H1 (cell line): ENCODE measurements at regions not wholly inside any gene's neighbourhood (a gene's known extent, or its start where the extent isn't known, plus 50 kb on each side); places are given as distances from the start of the nearest gene placed in this dataset.

Experiments used
- CTCF ChIA-PET: fragments of 300-600 bp; sonication (Branson Sonifier 250); formaldehyde crosslinking; loops from one replicate; lab custom pipeline; 2021; ENCODE audit not compliant: partially characterized antibody; lab: Charles Lee
- POLR2A ChIA-PET: fragments of 300-600 bp; sonication (Branson Sonifier 250); formaldehyde crosslinking; loops from one replicate; lab custom pipeline; 2021; ENCODE audit warnings: inconsistent platforms; ENCODE audit not compliant: partially characterized antibody; lab: Charles Lee
- DNase-seq, 2 experiments: peaks; one replicate each; pipeline versions ENCODE4 v3.0.0 to v3.0.0-alpha.2; 2010 to 2022; ENCODE audit warnings: low spot score in 2 of 2, low read depth in 1 of 2, mixed read lengths in 1 of 2
- FAIRE-seq: peaks from 2 replicates; lab custom pipeline; 2011; peaks lifted over from hg19 to GRCh38; lab: Jason Lieb, UNC
- H2AFZ ChIP-seq: 2 replicates; pipeline ENCODE4 v1.8.1; 2012; ENCODE audit warnings: low read length, inconsistent platforms
- H2AK5ac ChIP-seq: 2 replicates; pipeline ENCODE4 v1.6.1; 2013; ENCODE audit warnings: low read depth, low read length
- H2BK120ac ChIP-seq: replicated peaks from 2 replicates; pipeline ENCODE3; 2013; ENCODE audit warnings: low read depth, low read length, inconsistent platforms
- H2BK12ac ChIP-seq: 2 replicates; pipeline ENCODE4 v1.6.1; 2013; ENCODE audit warnings: low read depth, low read length
- H2BK15ac ChIP-seq: 2 replicates; pipeline ENCODE4 v1.6.1; 2013; ENCODE audit warnings: low read length
- H2BK20ac ChIP-seq: 2 replicates; pipeline ENCODE4 v1.6.1; 2013; ENCODE audit warnings: low read length
- H2BK5ac ChIP-seq: 2 replicates; pipeline ENCODE4 v1.6.1; 2013; ENCODE audit warnings: low read depth, low read length
- H3K14ac ChIP-seq: 2 replicates; pipeline ENCODE4 v1.6.1; 2013; ENCODE audit warnings: inconsistent platforms; ENCODE audit not compliant: insufficient read length
- H3K18ac ChIP-seq: 2 replicates; pipeline ENCODE4 v1.6.1; 2013; ENCODE audit warnings: low read length; ENCODE audit errors: extremely low read depth
- H3K23ac ChIP-seq: 2 replicates; pipeline ENCODE4 v1.6.1; 2013; ENCODE audit warnings: inconsistent platforms; ENCODE audit not compliant: insufficient read length
- H3K23me2 ChIP-seq: 2 replicates; pipeline ENCODE4 v1.6.1; 2013; ENCODE audit warnings: low read depth, low read length
- H3K27ac ChIP-seq: 2 replicates; pipeline ENCODE4 v1.6.1; 2011; ENCODE audit warnings: low read depth, low read length, inconsistent platforms
- H3K27me3 ChIP-seq, 4 experiments: replicated peaks in 1 of 4; 1 replicate in 1 of 4; 2 replicates in 3 of 4; pipeline versions ENCODE4 v1.6.1 to v1.8.1; 2011 to 2013; ENCODE audit warnings: low read length in 3 of 4, mild to moderate bottlenecking in 3 of 4, inconsistent platforms in 2 of 4, mixed read lengths in 2 of 4, moderate library complexity in 1 of 4; ENCODE audit not compliant: control insufficient read depth in 3 of 4, insufficient read depth in 3 of 4; ENCODE audit errors: extremely low read depth in 1 of 4
- H3K36me3 ChIP-seq, 4 experiments: 2 replicates each; pipeline versions ENCODE4 v1.6.1 to v1.8.1; 2011 to 2013; ENCODE audit warnings: mild to moderate bottlenecking in 4 of 4, low read length in 3 of 4, moderate library complexity in 2 of 4, control low read depth in 1 of 4, inconsistent platforms in 1 of 4; ENCODE audit not compliant: insufficient read depth in 4 of 4, control insufficient read depth in 2 of 4
- H3K4ac ChIP-seq: replicated peaks from 2 replicates; pipeline ENCODE3; 2013; ENCODE audit warnings: low read length, low read depth, mixed read lengths, inconsistent platforms; ENCODE audit not compliant: insufficient read length
- H3K4me1 ChIP-seq, 4 experiments: replicated peaks in 1 of 4; 1 replicate in 1 of 4; 2 replicates in 3 of 4; pipeline versions ENCODE4 v1.6.1 to v1.8.1; 2011 to 2013; ENCODE audit warnings: low read length in 3 of 4, inconsistent platforms in 2 of 4, mixed read lengths in 1 of 4; ENCODE audit not compliant: insufficient read depth in 4 of 4, control insufficient read depth in 3 of 4
- H3K4me2 ChIP-seq, 2 experiments: 2 replicates each; pipeline versions ENCODE4 v1.6.1 to v1.8.1; 2011 to 2013; ENCODE audit warnings: low read depth in 2 of 2, low read length in 2 of 2, control low read depth in 1 of 2, inconsistent platforms in 1 of 2, mild to moderate bottlenecking in 1 of 2; ENCODE audit not compliant: insufficient read depth in 1 of 2
- H3K4me3 ChIP-seq, 4 experiments: fragments of 200-600, 300-600 bp in 1 of 4; sonication (generic), shearing (Covaris generic), sonication (Bioruptor Twin) in 1 of 4; 2 replicates each; pipeline versions ENCODE4 v1.5.1 to v1.8.1; 2011 to 2016; ENCODE audit warnings: low read length in 4 of 4, low read depth in 3 of 4, control low read depth in 2 of 4, inconsistent platforms in 2 of 4, mild to moderate bottlenecking in 2 of 4, mixed read lengths in 1 of 4, moderate library complexity in 1 of 4; ENCODE audit not compliant: insufficient read depth in 2 of 4; ENCODE audit errors: extremely low read depth in 1 of 4
- H3K56ac ChIP-seq: replicated peaks from 2 replicates; pipeline ENCODE3; 2013; ENCODE audit warnings: low read depth, mild to moderate bottlenecking, mixed read lengths, low read length, inconsistent platforms; ENCODE audit not compliant: insufficient read length
- H3K79me1 ChIP-seq: 2 replicates; pipeline ENCODE4 v1.6.1; 2013; ENCODE audit warnings: low read depth, low read length, control low read depth
- H3K79me2 ChIP-seq, 2 experiments: 2 replicates each; pipeline versions ENCODE4 v1.6.1 to v1.8.1; 2012 to 2013; ENCODE audit warnings: low read length in 2 of 2, mild to moderate bottlenecking in 2 of 2, inconsistent platforms in 1 of 2; ENCODE audit not compliant: insufficient read depth in 2 of 2, control insufficient read depth in 1 of 2
- H3K9ac ChIP-seq, 4 experiments: replicated peaks in 1 of 4; 1 replicate in 1 of 4; 2 replicates in 3 of 4; pipeline versions ENCODE4 v1.6.1 to v1.8.1; 2011 to 2013; ENCODE audit warnings: low read depth in 3 of 4, low read length in 3 of 4, control low read depth in 2 of 4, mild to moderate bottlenecking in 2 of 4, moderate library complexity in 2 of 4, inconsistent platforms in 1 of 4; ENCODE audit errors: extremely low read depth in 1 of 4
- H3K9me3 ChIP-seq, 2 experiments: 2 replicates each; pipeline versions ENCODE4 v1.6.1 to v1.8.1; 2012 to 2013; ENCODE audit warnings: mild to moderate bottlenecking in 2 of 2, moderate library complexity in 2 of 2, control low read depth in 1 of 2, inconsistent platforms in 1 of 2, low read depth in 1 of 2, low read length in 1 of 2, mixed read lengths in 1 of 2; ENCODE audit not compliant: insufficient read depth in 2 of 2
- H4K20me1 ChIP-seq, 2 experiments: replicated peaks in 1 of 2; 2 replicates each; pipeline versions ENCODE3 to v1.8.1; 2011 to 2013; ENCODE audit warnings: inconsistent platforms in 2 of 2, low read length in 2 of 2, mild to moderate bottlenecking in 1 of 2; ENCODE audit not compliant: insufficient read depth in 2 of 2, control insufficient read depth in 1 of 2
- H4K5ac ChIP-seq: 2 replicates; pipeline ENCODE4 v1.6.1; 2013; ENCODE audit warnings: low read length, low read depth, mixed read lengths, inconsistent platforms; ENCODE audit not compliant: insufficient read length
- H4K8ac ChIP-seq: 2 replicates; pipeline ENCODE4 v1.8.0; 2013; ENCODE audit warnings: mild to moderate bottlenecking, moderate library complexity, low read length, inconsistent platforms; ENCODE audit not compliant: insufficient read depth; ENCODE audit errors: extremely low read depth
- H4K91ac ChIP-seq: replicated peaks from 2 replicates; pipeline ENCODE3; 2013; ENCODE audit warnings: low read length, mixed read lengths, inconsistent platforms; ENCODE audit not compliant: insufficient read length
- CHD1 ChIP-seq: IDR thresholded peaks from 2 replicates; pipeline ENCODE4 v1.6.1; 2012; ENCODE audit warnings: low read depth, low read length, improper control_type of control experiment
- CTBP2 ChIP-seq: IDR thresholded peaks from 2 replicates; pipeline ENCODE4 v1.7.0; 2011; ENCODE audit warnings: borderline replicate concordance, mild to moderate bottlenecking, moderate library complexity, mixed read lengths, low read length; ENCODE audit not compliant: insufficient read depth, insufficient read length
- EGR1 ChIP-seq: IDR thresholded peaks from 2 replicates; pipeline ENCODE4 v1.6.1; 2011; ENCODE audit warnings: low read depth, low read length, borderline replicate concordance
- HDAC2 ChIP-seq, 2 experiments: fragments of 300-600 bp in 1 of 2; sonication (generic) in 1 of 2; IDR thresholded peaks; 2 replicates each; pipeline ENCODE4 v1.6.1; 2011 to 2012; ENCODE audit warnings: low read depth in 2 of 2, low read length in 2 of 2, mild to moderate bottlenecking in 2 of 2, moderate library complexity in 2 of 2, borderline replicate concordance in 1 of 2, inconsistent platforms in 1 of 2
- POU5F1 ChIP-seq: IDR thresholded peaks from 2 replicates; pipeline ENCODE4 v1.6.1; 2011; ENCODE audit warnings: low read depth, mild to moderate bottlenecking, low read length, moderate library complexity
- RBBP5 ChIP-seq: IDR thresholded peaks from 2 replicates; pipeline ENCODE4 v1.7.1; 2012; ENCODE audit warnings: low read depth, mild to moderate bottlenecking, inconsistent platforms, low read length, moderate library complexity, borderline replicate concordance
- SP2 ChIP-seq: IDR thresholded peaks from 2 replicates; pipeline ENCODE4 v1.6.1; 2012; ENCODE audit warnings: mild to moderate bottlenecking, low read length, inconsistent platforms
- TAF7 ChIP-seq: optimal IDR thresholded peaks from 2 replicates; pipeline ENCODE3; 2011; ENCODE audit warnings: low read depth, mild to moderate bottlenecking, inconsistent platforms, low read length, moderate library complexity, borderline replicate concordance
- TEAD4 ChIP-seq: IDR thresholded peaks from 2 replicates; pipeline ENCODE4 v1.6.1; 2012; ENCODE audit warnings: low read depth, low read length, inconsistent platforms, mixed read lengths
- TF ChIP-seq, protein P1 (sequence below): IDR thresholded peaks from 2 replicates; pipeline ENCODE4 v1.6.1; 2011; ENCODE audit warnings: low read depth, mild to moderate bottlenecking, low read length; ENCODE audit not compliant: insufficient read depth
- TF ChIP-seq, protein P2 (sequence below): IDR thresholded peaks from 2 replicates; pipeline ENCODE4 v1.6.1; 2011; ENCODE audit warnings: low read length, improper control_type of control experiment

- Histone ChIP-seq H3K14ac (no peak overlapping the region), H2BK5ac (no peak overlapping the region), H3K4me3 (no peak overlapping the region), H4K91ac (no peak overlapping the region), H3K79me2 (no peaks in the 10 kb centered on the region), H3K27me3 (no peaks in the 10 kb centered on the region), H2BK20ac (no peak overlapping the region), H3K9ac (no peak overlapping the region)
- DNase-seq (no peak), FAIRE-seq (no peak)
- CTCF ChIA-PET = no interaction called here
- TF ChIP-seq, protein P1, sequence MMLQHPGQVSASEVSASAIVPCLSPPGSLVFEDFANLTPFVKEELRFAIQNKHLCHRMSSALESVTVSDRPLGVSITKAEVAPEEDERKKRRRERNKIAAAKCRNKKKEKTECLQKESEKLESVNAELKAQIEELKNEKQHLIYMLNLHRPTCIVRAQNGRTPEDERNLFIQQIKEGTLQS = no peak
- TF ChIP-seq CTBP2 = no peak
- no peak for TF ChIP-seq SP2
- TF ChIP-seq RBBP5 = no peak
- no peak for TF ChIP-seq POU5F1
- TF ChIP-seq, protein P2, sequence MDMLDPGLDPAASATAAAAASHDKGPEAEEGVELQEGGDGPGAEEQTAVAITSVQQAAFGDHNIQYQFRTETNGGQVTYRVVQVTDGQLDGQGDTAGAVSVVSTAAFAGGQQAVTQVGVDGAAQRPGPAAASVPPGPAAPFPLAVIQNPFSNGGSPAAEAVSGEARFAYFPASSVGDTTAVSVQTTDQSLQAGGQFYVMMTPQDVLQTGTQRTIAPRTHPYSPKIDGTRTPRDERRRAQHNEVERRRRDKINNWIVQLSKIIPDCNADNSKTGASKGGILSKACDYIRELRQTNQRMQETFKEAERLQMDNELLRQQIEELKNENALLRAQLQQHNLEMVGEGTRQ = no peak
- TF ChIP-seq EGR1 = no peak
- TF ChIP-seq CHD1 = no peak
- no peak for TF ChIP-seq TEAD4
- TF ChIP-seq TAF7 = no peak
- TF ChIP-seq HDAC2 (IDR thresholded peaks at IDR 0.05; ENCODE audit: borderline replicate concordance in 1 of 2, low read depth in 2 of 2, low read length in 2 of 2) = no peak
- TF ChIP-seq, all 59 proteins: peak for 0
- H3K18ac ChIP-seq = no peak overlapping the region
- no peaks in the 10 kb centered on the region for H4K20me1 ChIP-seq
- H3K23ac ChIP-seq = no peak overlapping the region
- no peak overlapping the region for H3K4ac ChIP-seq
- POLR2A ChIA-PET = no interaction called here
- no peak overlapping the region for H3K56ac ChIP-seq
- no peaks in the 10 kb centered on the region for H3K23me2 ChIP-seq
- no peak overlapping the region for H2AK5ac ChIP-seq
- H3K9me3 ChIP-seq = no peaks in the 10 kb centered on the region
- H2BK120ac ChIP-seq = no peak overlapping the region
- no peak overlapping the region for H4K5ac ChIP-seq
- no peak overlapping the region for H3K4me2 ChIP-seq
- no peaks in the 10 kb centered on the region for H3K36me3 ChIP-seq
- no peak overlapping the region for H2BK15ac ChIP-seq
- H2BK12ac ChIP-seq = no peak overlapping the region
- no peaks in the 10 kb centered on the region for H3K4me1 ChIP-seq
- H4K8ac ChIP-seq = no peak overlapping the region
- H2AFZ ChIP-seq = no peak overlapping the region
- H3K79me1 ChIP-seq = no peaks in the 10 kb centered on the region
- no peak overlapping the region for H3K27ac ChIP-seq
Measured at GRCh38 chr7:10612950-10613349, 360.7 kb upstream of the PHF14 start.
